ENCODE measurements at regions not wholly inside any gene's neighbourhood (a gene's known extent, or its start where the extent isn't known, plus 50 kb on each side); places are given as distances from the start of the nearest gene placed in this dataset.

DNA sequence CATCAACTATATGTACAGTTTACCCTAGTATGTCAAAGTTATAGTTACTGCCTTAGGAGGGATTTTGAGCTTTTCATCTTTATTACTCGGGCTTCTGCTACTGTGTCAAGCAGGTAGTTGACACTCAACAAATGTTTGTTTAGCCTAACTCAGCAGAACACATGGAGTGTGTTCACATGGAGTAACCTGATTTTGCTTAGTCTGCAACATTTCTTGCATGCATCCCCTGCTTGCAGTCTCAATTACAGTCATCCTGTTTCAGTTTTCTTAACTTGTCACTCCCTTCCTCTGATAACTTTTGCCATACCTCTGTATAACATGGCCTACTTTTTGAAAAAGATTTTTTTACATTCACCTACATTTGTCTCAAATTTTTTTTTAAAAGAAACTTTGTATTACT, 135.5 kb downstream of the NMUR2 start:
- DNase-seq, result no peak

GRCh38 chr5:152264645-152265254, 140.3 kb downstream of the NMUR2 start:
- no peak for DNase-seq

GRCh38 chr5:152262667-152263066, 142.4 kb downstream of the NMUR2 start:
- no peak for DNase-seq

DNA sequence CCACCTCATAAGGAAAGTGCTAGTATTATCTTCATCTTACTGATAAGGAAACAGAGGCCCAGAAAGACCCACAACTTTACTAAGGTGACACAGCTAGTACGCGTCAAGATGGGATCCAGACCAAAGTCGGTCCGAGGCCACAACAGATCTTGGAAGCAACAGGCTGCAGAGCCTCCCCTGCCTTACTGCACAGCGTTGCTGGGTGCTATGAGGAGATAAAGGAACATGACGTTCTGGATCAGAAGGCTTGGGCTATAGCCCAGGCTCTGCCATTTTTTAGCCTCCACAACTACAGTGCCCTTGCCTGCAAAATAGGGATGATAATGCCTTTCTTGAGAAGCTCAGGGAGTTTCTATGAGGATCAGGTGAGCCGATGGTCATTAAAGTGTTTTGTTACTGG, 144.1 kb downstream of the NMUR2 start:
- DNase-seq, result no peak

DNA sequence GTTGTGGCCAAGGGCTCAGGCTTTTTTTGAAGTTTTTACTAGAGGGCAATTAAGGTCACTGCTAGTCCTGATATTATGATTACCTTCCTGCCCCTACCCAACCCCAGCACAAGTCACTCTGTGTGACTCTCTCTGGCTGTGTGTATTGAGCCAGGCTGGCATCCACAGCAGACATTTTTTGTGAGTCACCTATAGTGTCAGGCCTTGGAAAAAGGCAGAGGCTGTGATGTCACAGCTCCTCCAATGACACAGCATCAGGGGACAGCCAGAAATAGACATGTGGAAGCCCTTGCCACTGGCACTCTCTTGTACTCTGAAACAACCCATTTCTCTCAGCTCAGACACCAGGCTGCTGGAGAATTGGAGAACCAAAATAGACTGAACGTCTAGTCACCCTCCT, 145.4 kb downstream of the NMUR2 start:
- no peak for DNase-seq

DNA sequence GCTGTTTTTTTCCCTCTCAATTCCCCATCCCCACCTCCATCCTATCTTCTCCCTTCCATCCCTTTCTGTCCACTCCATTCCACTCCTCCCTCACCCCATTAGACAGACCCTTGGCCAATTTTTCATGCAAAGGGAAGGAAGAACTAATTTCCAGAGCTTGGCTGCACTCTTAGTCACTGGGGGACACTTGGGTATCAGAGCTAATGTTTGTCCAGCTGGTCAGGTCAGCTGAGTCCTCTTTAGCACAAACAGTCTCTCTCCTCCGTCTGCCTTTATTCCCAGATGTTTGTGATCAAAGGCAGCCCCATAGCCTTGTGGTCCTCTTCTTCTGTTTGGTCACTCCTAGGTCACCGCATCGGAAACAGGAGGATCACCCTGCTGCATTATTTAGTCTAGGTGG, 148.5 kb downstream of the NMUR2 start:
- no peak for DNase-seq

GRCh38 chr5:152255411-152255810, 149.7 kb downstream of the NMUR2 start:
- no peak for DNase-seq

GRCh38 chr5:152247850-152248385, 157.2 kb downstream of the NMUR2 start:
- DNase-seq, result no peak

GRCh38 chr5:152246401-152246800, 158.7 kb downstream of the NMUR2 start:
- DNase-seq, result no peak

GRCh38 chr5:152237531-152237930, 167.5 kb downstream of the NMUR2 start:
- DNase-seq, result no peak

DNA sequence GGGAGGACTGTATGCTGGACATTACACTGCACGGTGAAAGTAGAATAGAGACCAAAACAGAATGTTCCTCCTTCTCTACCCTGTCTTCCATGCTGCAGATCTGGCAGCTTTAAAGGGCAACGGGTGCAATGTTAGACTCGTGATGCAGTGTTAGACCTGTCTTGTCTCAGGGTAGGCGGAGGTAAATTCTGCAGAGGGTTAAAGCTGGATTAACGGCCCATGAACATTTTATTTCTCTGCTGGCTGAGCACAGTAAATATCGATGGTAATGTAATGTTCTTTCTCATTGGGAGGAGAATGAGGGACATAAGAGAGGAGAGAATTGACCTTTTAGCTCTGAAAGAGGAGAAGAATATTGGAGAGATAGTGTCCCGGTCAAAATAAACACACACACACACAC, 178.9 kb downstream of the NMUR2 start:
- DNase-seq, result no peak

DNA sequence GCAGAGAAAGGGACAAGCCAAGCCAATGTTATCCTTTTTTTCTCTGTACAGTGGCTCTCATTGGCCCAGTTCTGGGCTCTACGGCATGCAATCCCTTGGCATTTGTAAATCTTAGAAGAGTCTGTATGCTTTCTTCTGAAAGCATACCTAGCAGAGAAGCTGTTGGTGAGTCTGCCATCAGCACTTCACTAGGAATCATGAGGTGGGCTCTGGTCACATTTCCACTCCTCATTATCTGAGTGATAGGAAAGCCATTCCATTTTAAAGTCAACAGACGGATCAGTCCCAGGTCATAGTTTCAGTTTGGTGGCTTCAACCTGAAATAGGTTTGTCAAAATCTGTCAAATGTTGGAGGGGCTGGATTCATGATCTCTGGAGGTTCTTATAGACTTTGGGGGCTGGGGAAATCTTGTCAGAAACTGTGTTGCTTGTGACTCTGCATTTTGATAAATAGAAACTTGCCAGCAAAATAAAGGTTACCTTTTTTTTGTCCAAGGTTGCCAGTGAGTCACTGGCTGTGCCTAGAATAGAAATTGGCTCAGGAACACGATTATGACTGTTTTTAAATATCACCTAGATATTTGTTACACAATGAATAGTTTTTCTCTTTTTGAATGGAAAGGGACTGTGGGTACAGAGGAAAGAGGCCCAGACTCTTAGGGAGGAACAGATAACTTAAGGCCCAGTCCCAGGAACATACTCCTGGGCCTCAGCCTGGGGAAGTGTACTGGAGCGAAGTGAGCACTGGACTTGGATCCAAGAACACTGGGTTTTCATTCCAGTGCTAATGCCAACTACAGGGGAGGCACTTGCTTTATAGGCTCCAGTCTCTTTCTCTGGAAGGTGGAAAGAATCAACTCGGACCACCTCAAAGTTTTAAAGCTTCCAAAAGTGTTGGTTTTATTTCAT, 183.1 kb downstream of the NMUR2 start:
- DNase-seq, result no peak

GRCh38 chr5:152218694-152219093, 186.4 kb downstream of the NMUR2 start:
- no peak for DNase-seq

DNA sequence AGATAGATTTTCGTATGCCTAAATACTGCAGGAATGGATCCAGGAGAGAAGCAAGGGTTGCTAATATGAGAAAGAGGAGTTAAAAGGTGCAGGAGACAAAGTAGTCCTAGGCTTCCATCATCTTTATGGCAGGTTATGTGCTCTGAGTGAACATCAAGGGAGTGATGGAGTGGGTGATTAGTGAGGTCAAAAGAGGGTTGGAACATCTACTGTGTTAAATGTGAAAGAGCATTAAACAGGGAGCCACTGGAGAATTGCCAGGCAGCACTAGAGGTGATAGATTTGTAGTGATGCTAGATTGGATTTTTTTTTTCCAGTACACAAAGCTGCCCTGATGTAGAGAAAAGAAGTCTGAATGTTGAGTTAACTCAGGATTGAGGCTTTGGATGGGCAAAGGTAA, 199.3 kb downstream of the NMUR2 start:
- no peak for DNase-seq

DNA sequence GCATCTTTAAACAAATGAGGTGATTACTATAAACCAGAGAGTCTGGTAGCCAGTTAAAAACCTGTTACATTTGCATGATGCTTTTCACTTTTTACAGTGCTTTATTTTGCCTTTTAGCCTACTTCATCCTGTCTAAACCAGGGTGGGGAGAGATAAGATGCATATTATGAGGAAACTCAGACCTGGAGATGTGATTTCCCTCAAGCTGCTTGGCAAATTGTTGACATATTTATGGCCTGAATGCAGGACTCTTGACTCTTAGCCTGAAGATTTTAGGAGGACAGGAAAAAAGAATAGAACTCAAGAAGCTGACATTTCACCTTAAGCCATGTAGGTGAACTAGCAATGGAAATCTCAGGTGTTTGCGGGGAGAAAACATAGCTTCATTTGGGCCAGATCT, 202.8 kb downstream of the NMUR2 start:
- DNase-seq, result no peak

GRCh38 chr5:152193391-152194107, 211.5 kb downstream of the NMUR2 start:
- no peak for DNase-seq

DNA sequence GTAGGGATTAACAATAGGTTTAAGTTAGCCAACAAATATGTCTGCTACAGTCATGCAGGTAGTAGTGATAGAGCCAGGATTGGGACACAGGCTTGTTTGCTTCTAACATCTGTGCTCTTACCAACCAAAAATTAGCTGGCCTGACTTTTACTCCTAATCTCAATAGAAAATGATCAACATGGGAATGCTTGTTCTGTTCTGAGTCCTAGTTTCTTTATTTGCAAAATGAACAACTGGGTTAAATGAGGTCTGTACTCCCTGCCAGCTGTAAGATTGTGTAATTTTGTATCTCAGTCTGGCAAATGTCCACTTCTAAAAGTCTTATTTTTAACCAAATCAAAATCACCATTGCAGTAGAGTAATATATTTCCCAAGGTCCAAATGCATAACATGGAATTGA, 216.8 kb downstream of the NMUR2 start:
- DNase-seq, result no peak

GRCh38 chr5:152187668-152188067, 217.4 kb downstream of the NMUR2 start:
- no peak for DNase-seq

- no peak for DNase-seq
These were observed 219.4 kb downstream of the NMUR2 start for GRCh38 chr5:152185547-152186245.

DNA sequence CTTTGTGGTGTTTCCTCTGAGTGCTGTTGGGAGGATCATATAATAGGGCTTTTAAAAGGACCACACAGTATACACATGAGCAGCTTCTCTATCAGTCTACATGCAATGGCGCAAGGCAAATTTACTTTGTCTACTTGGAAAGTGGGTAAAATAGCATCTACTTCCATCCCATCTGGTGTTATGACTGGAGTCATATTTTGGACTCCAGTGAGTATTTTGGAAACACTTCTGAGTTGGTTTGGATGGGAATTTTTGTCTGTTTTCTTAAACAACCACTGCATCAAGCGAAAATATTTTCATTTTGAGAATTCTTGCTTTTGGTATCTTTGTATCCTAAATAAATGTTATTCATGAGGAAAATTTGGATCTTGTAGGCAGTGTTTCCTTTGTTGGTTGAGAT, 220.8 kb downstream of the NMUR2 start:
- DNase-seq, result no peak

- no peak for DNase-seq
These were observed 223.6 kb downstream of the NMUR2 start for GRCh38 chr5:152181461-152181860.

GRCh38 chr5:152178350-152178699, 226.8 kb downstream of the NMUR2 start:
- DNase-seq, result no peak
